Cardiac muscle cell (in vitro differentiated cells and primary cell): ENCODE measurements at regions not wholly inside any gene's neighbourhood (a gene's known extent, or its start where the extent isn't known, plus 50 kb on each side); places are given as distances from the start of the nearest gene placed in this dataset.

Experiments used
- DNase-seq, 2 donors: peaks; one replicate each; pipeline versions ENCODE4 v3.0.0 to v3.0.0-alpha.2; 2010 to 2017; ENCODE audit warnings: low read depth in 1 of 2, low spot score in 1 of 2
- H3K27ac ChIP-seq: fragments of 200-600 bp; sonication (generic); 2 replicates; pipeline ENCODE4 v1.5.1; 2016
- H3K27me3 ChIP-seq: fragments of 200-600 bp; sonication (generic); 2 replicates; pipeline ENCODE4 v1.6.0; 2016; ENCODE audit warnings: control low read depth
- H3K36me3 ChIP-seq: fragments of 200-600 bp; sonication (generic); 2 replicates; pipeline ENCODE4 v1.5.1; 2016; ENCODE audit warnings: control low read depth
- H3K4me1 ChIP-seq: fragments of 200-600 bp; sonication (generic); 2 replicates; pipeline ENCODE4 v1.8.1; 2017; ENCODE audit warnings: low read depth, mild to moderate bottlenecking, mixed run types
- H3K4me3 ChIP-seq: fragments of 200-600 bp; sonication (generic); 2 replicates; pipeline ENCODE4 v1.5.1; 2016; ENCODE audit warnings: mild to moderate bottlenecking
- H3K9me3 ChIP-seq: fragments of 200-600 bp; sonication (generic); 2 replicates; pipeline ENCODE4 v1.5.1; 2017; ENCODE audit warnings: low read depth, mild to moderate bottlenecking, control low read depth
- CTCF ChIP-seq: IDR thresholded peaks from 2 replicates; pipeline ENCODE4 v1.5.1; 2012; ENCODE audit warnings: low read depth, mild to moderate bottlenecking, low read length

GRCh38 chr4:147347217-147347616, 133.7 kb upstream of the EDNRA start:
- DNase-seq, result no peak
- Histone ChIP-seq H3K4me3 (no peak overlapping the region), H3K36me3 (no peaks in the 10 kb centered on the region), H3K9me3 (no peaks in the 10 kb centered on the region), H3K27me3 (no peaks in the 10 kb centered on the region), H3K27ac (no peak overlapping the region), H3K4me1 (no peaks in the 10 kb centered on the region)
- TF ChIP-seq CTCF, result no peak

- Histone ChIP-seq H3K27me3 (no peaks in the 10 kb centered on the region), H3K27ac (no peak overlapping the region), H3K9me3 (no peaks in the 10 kb centered on the region), H3K36me3 (no peaks in the 10 kb centered on the region), H3K4me3 (no peak overlapping the region), H3K4me1 (no peaks in the 10 kb centered on the region)
- TF ChIP-seq CTCF, result no peak
- no peak for DNase-seq
Observed at GRCh38 chr4:147349193-147349592, 131.7 kb upstream of the EDNRA start.

- no peaks in the 10 kb centered on the region for H3K27me3 ChIP-seq
- no peaks in the 10 kb centered on the region for H3K36me3 ChIP-seq
- peak in 1 of 2 donors; percentile 36 for DNase-seq
- no peaks in the 10 kb centered on the region for H3K4me1 ChIP-seq
- no peak for TF ChIP-seq CTCF
- H3K9me3 ChIP-seq, result no peaks in the 10 kb centered on the region
- H3K27ac ChIP-seq, result no peak overlapping the region
- no peak overlapping the region for H3K4me3 ChIP-seq
Observed at GRCh38 chr4:147351083-147351787, 129.7 kb upstream of the EDNRA start.

DNA sequence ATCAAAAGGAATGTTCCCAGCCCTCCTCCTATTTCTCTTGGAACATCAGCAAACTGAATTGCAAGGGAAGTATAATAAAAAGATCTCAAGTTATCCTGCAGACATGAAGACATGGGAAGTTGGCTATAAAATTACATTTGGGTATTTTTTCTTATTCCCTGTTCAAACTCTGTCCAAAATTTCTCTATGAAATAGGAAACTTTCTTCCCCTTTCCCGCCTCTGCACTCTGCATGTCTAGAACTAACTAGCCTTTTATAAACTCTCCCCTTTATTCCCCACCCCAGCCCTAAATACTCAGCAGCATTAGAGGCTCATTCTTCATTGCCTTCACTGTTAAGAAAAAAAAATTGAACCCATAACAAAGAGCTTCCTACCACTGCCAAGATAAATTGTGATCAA, 126.7 kb upstream of the EDNRA start:
- TF ChIP-seq CTCF, result no peak
- H3K36me3 ChIP-seq, result no peaks in the 10 kb centered on the region
- DNase-seq, result no peak
- H3K27ac ChIP-seq, result no peak overlapping the region
- no peaks in the 10 kb centered on the region for H3K27me3 ChIP-seq
- no peaks in the 10 kb centered on the region for H3K4me1 ChIP-seq
- H3K9me3 ChIP-seq, result no peaks in the 10 kb centered on the region
- H3K4me3 ChIP-seq, result no peak overlapping the region

DNA sequence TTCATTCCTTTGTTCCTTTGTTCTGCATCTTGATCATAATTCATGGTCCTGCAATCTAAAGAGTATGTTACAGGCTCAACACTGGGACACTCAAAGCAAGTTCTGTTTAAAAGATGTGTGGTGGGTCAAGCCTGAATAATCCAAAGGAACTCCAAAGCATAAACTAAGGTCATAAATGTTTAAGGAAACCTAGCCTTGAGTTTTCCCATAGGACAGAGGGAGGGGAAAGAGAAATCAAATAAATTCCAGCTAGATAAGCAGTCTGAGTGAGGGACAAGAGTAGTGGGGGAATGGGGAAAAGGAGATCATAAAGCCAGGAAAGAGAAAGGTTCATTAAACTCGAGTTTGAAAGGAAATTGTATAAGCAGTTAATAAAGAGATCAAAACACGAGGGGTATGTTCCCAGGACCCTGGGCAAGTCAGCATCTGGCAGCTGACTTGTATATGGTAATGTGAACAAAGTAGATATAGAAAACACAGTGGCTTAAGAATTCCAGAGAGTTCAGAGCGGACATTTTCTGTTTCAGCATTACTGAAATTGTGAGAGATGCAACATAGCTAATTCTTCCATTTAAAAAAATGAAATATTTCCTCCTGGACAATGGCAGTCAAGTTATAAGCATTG, 125.8 kb upstream of the EDNRA start:
- Histone ChIP-seq H3K4me3 (no peak overlapping the region), H3K27ac (no peak overlapping the region), H3K9me3 (no peaks in the 10 kb centered on the region), H3K4me1 (peaks cover 3% of the 10 kb centered on the region), H3K36me3 (no peaks in the 10 kb centered on the region), H3K27me3 (no peaks in the 10 kb centered on the region)
- no peak for TF ChIP-seq CTCF
- no peak for DNase-seq
